ENCODE measurements at regions not wholly inside any gene's neighbourhood (a gene's known extent, or its start where the extent isn't known, plus 50 kb on each side); places are given as distances from the start of the nearest gene placed in this dataset.

DNA sequence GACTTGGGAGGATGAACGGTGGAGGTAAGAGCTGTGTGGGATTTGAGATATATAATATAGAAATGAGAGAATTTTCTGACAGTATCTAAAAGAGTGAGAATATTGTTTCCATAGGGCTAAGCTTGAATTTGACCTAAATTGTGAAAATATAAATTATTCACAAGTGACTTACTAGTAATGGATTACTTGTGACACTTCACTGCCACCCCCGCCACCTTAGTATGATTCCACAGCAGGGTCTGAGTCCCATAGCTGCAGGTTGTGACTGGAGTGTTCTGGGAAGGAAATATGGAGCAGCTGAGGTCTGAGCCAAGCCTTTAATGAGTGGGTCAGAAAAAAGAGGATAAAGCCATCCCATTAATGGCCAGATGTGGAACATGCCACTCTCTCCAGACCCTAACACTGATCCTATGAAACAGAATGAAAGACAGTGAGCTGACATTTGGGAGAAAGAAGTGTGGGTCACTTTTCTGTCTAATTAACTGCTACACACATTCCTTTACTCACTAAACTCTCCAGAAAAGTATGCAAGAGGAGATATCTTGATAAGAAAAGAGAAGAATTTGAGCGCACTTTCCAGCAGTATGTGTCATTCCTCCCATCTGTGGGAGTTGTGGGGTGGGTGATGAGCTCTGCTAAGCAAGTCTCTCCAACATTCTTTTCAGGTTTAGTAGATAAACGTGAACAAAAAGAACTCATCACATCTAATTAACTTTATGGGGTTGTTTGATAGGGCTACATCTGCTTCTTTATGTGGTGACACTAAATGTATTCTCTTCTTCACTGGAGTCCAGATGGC, 1193.4 kb downstream of the SORCS3 start:
- TF ChIP-seq, protein P1, sequence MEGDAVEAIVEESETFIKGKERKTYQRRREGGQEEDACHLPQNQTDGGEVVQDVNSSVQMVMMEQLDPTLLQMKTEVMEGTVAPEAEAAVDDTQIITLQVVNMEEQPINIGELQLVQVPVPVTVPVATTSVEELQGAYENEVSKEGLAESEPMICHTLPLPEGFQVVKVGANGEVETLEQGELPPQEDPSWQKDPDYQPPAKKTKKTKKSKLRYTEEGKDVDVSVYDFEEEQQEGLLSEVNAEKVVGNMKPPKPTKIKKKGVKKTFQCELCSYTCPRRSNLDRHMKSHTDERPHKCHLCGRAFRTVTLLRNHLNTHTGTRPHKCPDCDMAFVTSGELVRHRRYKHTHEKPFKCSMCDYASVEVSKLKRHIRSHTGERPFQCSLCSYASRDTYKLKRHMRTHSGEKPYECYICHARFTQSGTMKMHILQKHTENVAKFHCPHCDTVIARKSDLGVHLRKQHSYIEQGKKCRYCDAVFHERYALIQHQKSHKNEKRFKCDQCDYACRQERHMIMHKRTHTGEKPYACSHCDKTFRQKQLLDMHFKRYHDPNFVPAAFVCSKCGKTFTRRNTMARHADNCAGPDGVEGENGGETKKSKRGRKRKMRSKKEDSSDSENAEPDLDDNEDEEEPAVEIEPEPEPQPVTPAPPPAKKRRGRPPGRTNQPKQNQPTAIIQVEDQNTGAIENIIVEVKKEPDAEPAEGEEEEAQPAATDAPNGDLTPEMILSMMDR (IDR thresholded peaks at IDR 0.05) = no peak
- ChIA-PET CTCF (no interaction called here), POLR2A (no interaction called here)
- no peak for ATAC-seq (ENCODE audit: poor library complexity)
- Mint-ChIP-seq H3K36me3 (ENCODE audit: low read depth) (no peaks in the 10 kb centered on the region), H3K9me3 (no peaks in the 10 kb centered on the region), H3K27ac (no peak overlapping the region), H3K27me3 (no peaks in the 10 kb centered on the region), H3K4me3 (no peak overlapping the region), H3K4me1 (ENCODE audit: low read depth) (peaks cover 12% of the 10 kb centered on the region)
- no peaks in the 10 kb centered on the region for H3K4me1 ChIP-seq (ENCODE audit: insufficient read depth, low read length)
- H3K9me3 ChIP-seq (ENCODE audit: control insufficient read depth in 1 of 2, insufficient read depth in 1 of 2, low read length in 2 of 2) = no peaks in the 10 kb centered on the region
- H3K4me3 ChIP-seq (ENCODE audit: low read length) = no peak overlapping the region
- no peaks in the 10 kb centered on the region for H3K36me3 ChIP-seq (ENCODE audit: insufficient read depth, low read length)
- H3K27me3 ChIP-seq (ENCODE audit: control insufficient read depth in 1 of 2, insufficient read depth in 2 of 2, low read length in 2 of 2) = no peaks in the 10 kb centered on the region
- intact Hi-C loops (cut with DNase I, micrococcal nuclease) = no loop called here
- no peak overlapping the region for H3K27ac ChIP-seq (ENCODE audit: low read depth in 1 of 2, low read length in 2 of 2)
- DNase-seq = no peak

DNA sequence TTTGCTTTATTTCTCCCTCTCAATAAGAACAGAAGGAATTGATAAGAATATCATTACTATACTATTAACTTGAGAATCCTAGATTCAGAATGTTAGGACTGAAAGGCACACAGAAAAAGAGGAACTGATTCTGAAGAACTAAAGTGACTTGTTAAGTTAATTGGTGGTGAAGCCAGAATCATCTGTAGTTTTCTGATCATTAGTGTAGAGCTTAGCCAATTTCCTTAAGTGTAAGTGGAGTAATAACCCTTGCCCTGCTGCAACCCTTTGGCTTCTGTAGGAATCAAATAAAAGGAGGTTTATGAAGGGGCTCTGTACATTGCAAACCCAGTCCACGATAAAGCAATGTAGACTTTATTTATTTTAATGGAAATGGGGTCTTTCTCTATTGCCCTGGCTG, 1186.0 kb downstream of the SORCS3 start:
- TF ChIP-seq, protein P1 (IDR thresholded peaks at IDR 0.05) = no peak
- H3K9me3 ChIP-seq (ENCODE audit: control insufficient read depth in 1 of 2, insufficient read depth in 1 of 2, low read length in 2 of 2) = no peaks in the 10 kb centered on the region
- intact Hi-C loops (cut with DNase I, micrococcal nuclease) = no loop called here
- H3K27ac Mint-ChIP-seq = no peak overlapping the region
- CTCF ChIA-PET = no interaction called here
- no peak overlapping the region for H3K4me3 Mint-ChIP-seq
- no peak for ATAC-seq (ENCODE audit: poor library complexity)
- H3K4me3 ChIP-seq (ENCODE audit: low read length) = no peak overlapping the region
- no peaks in the 10 kb centered on the region for H3K36me3 Mint-ChIP-seq (ENCODE audit: low read depth)
- H3K9me3 Mint-ChIP-seq = peaks cover 7% of the 10 kb centered on the region
- DNase-seq = no peak
- H3K27ac ChIP-seq (ENCODE audit: low read depth in 1 of 2, low read length in 2 of 2) = no peak overlapping the region
- H3K27me3 ChIP-seq (ENCODE audit: control insufficient read depth in 1 of 2, insufficient read depth in 2 of 2, low read length in 2 of 2) = no peaks in the 10 kb centered on the region
- H3K27me3 Mint-ChIP-seq = no peaks in the 10 kb centered on the region
- no peaks in the 10 kb centered on the region for H3K36me3 ChIP-seq (ENCODE audit: insufficient read depth, low read length)
- POLR2A ChIA-PET = no interaction called here
- H3K4me1 ChIP-seq (ENCODE audit: insufficient read depth, low read length) = no peaks in the 10 kb centered on the region
- H3K4me1 Mint-ChIP-seq (ENCODE audit: low read depth) = no peaks in the 10 kb centered on the region

DNA sequence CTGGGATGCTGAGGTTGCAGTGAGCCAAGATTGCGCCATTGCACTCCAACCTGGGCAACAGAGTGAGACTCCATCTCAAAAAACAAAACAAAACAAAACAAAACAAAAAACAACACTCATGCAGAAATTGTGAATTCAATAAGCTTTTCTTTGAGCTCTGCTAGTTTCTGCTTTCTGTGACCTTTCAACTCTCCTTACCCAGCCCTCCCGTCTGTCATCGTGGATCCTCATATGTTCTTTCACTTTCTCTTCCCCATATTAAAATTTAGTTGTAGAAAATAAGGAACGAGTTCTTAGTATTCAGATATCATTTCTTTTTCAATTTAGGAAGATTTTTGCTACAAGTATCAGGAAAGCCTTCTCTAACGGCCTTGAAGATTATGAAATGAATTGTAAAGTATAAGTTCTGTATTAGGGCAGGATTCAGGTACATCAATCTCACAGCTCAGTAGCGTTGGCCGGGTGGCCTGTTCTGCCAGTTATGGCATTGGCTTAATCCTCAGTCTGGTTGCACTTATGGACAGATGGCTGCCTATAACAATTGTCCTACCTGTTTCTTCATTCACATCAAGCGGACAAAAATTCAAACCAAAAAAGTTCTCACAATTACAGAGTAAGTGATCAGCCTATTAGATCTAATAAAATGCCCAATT, 1167.0 kb downstream of the SORCS3 start:
- DNase-seq = peak in 1 of 14 experiments; percentile 2
- intact Hi-C loops (cut with DNase I, micrococcal nuclease) = no loop called here
- no peaks in the 10 kb centered on the region for H3K36me3 Mint-ChIP-seq (ENCODE audit: low read depth)
- no peak overlapping the region for H3K4me3 ChIP-seq (ENCODE audit: low read length)
- H3K9me3 ChIP-seq (ENCODE audit: control insufficient read depth in 1 of 2, insufficient read depth in 1 of 2, low read length in 2 of 2) = peaks cover 0 to 8% of the 10 kb centered on the region in 2 experiments
- H3K4me1 Mint-ChIP-seq (ENCODE audit: low read depth) = no peaks in the 10 kb centered on the region
- no peak overlapping the region for H3K27ac Mint-ChIP-seq
- ChIA-PET POLR2A (no interaction called here), CTCF (no interaction called here)
- no peaks in the 10 kb centered on the region for H3K9me3 Mint-ChIP-seq
- no peaks in the 10 kb centered on the region for H3K36me3 ChIP-seq (ENCODE audit: insufficient read depth, low read length)
- H3K27me3 ChIP-seq (ENCODE audit: control insufficient read depth in 1 of 2, insufficient read depth in 2 of 2, low read length in 2 of 2) = no peaks in the 10 kb centered on the region
- TF ChIP-seq, protein P1 (IDR thresholded peaks at IDR 0.05) = no peak
- H3K27ac ChIP-seq (ENCODE audit: low read depth in 1 of 2, low read length in 2 of 2) = no peak overlapping the region
- H3K27me3 Mint-ChIP-seq = no peaks in the 10 kb centered on the region
- H3K4me3 Mint-ChIP-seq = no peak overlapping the region
- no peaks in the 10 kb centered on the region for H3K4me1 ChIP-seq (ENCODE audit: insufficient read depth, low read length)
- no peak for ATAC-seq (ENCODE audit: poor library complexity)
